HEK293T (cell line): ENCODE measurements at regions not wholly inside any gene's neighbourhood (a gene's known extent, or its start where the extent isn't known, plus 50 kb on each side); places are given as distances from the start of the nearest gene placed in this dataset.

ENCODE experiments used
- BHLHE40 ChIP-seq: fragments of 450-650 bp; IDR thresholded peaks from 2 replicates; pipeline ENCODE4 v1.6.1; 2016; ENCODE audit warnings: mild to moderate bottlenecking, moderate library complexity, borderline replicate concordance
- ELF4 ChIP-seq: fragments of 450-650 bp; IDR thresholded peaks from 2 replicates; pipeline ENCODE4 v1.6.1; 2017; ENCODE audit warnings: antibody characterized with exemption
- FOXA1 ChIP-seq: fragments of 450-650 bp; IDR thresholded peaks from 2 replicates; pipeline ENCODE4 v1.6.1; 2016; ENCODE audit warnings: mild to moderate bottlenecking
- FOXK2 ChIP-seq: fragments of 450-650 bp; IDR thresholded peaks from 2 replicates; pipeline ENCODE4 v1.6.1; 2016; ENCODE audit warnings: mild to moderate bottlenecking
- SUZ12 ChIP-seq: fragments of 450-650 bp; IDR thresholded peaks from 2 replicates; pipeline ENCODE4 v1.6.1; 2016; ENCODE audit warnings: mild to moderate bottlenecking
- TARDBP ChIP-seq: fragments of 450-650 bp; IDR thresholded peaks from 2 replicates; pipeline ENCODE4 v1.6.1; 2016

DNA sequence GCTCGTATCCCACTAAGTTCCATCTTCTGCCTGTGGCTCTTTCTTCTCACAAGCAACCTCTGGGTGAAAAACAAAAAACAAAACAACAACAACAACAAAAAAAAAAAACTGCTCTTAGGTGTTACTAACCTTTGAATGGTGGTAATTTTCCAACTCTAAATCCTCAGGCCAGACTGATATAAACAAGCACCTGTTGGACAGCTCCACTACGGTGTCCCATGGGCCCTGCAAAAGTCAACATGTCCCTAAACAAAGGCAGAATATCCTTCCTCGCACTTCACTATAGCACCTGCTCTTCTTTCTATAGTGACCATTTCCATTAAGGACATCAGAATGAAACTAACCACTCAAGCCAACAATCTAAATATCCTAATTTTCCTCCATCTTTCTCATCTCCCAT is 54.6 kb upstream of the PARM1 start:
- TF ChIP-seq ELF4 (no peak), SUZ12 (no peak), TARDBP (no peak), FOXK2 (no peak), BHLHE40 (no peak), FOXA1 (no peak)
